COLO668 (cell line): ENCODE measurements at regions not wholly inside any gene's neighbourhood (a gene's known extent, or its start where the extent isn't known, plus 50 kb on each side); places are given as distances from the start of the nearest gene placed in this dataset.
"Not testable (repeated sequence)": the region's sequence is repeated elsewhere in the genome, so short reads cannot be mapped to it uniquely, and the experiment has no call there.

Source experiments
- DNase-seq: peaks from one replicate; lab custom pipeline; 2025; ENCODE audit not compliant: unreplicated experiment; lab: John Stamatoyannopoulos, UW

DNA sequence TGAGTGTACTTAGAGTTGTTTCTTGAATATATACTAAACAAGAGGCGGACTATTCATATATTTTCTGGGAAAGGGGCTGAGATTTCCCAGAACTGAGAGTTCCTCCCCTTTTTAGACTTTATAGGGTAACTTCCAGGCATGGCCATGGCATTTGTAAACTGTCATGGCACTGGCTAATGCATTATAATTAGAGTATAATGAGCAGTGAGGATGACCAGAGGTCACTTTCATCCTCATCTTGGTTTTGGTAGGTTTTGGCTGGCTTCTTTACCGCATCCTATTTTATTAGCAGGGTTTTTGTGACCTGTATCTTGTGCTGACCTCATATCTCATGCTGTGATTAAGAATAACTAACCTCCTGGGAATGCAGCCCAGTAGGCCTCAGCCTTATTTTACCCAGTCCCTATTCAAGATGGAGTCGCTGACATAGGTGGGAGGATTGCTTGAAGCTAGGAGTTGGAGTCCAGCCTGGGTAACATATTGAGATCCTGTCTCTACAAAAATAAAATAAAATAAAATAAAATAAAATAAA lies 91.4 kb downstream of the MOBP start:
- no peak for DNase-seq

DNA sequence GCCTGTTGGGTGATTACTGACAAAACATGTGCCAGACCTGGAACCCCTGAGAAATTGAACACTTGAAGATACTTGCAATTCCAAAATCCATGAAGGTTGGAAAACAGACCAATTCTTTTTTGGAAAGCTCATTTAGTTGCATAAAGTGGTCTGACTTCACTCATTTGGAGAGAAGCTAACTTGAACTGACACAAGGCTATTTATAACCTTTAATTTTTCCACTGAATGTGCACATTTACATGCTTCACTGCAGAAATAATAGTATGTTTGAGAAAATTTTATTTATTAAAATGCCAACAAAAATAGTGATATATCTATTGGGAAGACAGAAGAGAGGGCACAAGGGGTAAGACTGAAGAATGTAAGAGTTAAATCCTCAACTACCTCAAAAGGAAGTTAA lies 92.1 kb downstream of the MOBP start:
- no peak for DNase-seq

DNA sequence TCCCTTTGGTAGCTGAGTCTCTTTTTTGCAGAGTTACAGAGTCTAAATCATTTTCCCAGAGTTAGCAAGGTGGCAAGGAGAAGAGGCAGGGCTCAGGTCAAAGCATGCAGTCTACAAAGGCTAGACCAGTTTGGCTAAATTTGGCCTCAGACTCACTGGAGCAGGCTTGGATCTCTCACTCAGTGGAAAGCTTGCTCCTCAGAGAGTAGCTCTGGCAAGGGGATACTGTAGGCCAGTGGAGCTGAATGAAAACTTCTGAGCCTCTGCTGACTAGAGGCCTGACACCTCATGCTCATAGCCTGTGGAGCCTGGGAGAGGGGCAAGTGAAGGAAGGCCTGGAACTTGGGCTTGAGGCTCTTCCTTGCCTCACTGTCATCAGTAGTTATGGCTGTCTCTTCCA lies 101.0 kb downstream of the MOBP start:
- DNase-seq, result no peak

DNA sequence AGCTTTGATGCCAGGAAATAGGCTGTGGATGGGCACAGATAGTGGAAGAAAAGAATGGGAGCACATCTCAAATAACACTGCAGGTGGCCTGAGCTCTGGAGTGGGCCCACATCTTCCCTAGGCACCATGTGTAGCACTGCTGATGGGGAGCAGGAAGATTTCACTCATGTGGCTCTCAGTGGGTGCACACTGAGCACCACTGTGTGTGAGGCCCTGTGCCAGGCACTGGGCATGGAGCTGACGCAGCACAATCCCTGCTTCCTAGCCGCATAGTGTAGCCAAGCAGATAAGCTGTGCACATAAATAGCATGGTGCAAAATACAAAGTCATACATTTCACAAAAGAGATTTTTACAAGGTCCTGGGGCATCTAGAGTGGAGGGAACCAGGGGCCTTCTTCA lies 101.6 kb downstream of the MOBP start:
- no peak for DNase-seq

DNA sequence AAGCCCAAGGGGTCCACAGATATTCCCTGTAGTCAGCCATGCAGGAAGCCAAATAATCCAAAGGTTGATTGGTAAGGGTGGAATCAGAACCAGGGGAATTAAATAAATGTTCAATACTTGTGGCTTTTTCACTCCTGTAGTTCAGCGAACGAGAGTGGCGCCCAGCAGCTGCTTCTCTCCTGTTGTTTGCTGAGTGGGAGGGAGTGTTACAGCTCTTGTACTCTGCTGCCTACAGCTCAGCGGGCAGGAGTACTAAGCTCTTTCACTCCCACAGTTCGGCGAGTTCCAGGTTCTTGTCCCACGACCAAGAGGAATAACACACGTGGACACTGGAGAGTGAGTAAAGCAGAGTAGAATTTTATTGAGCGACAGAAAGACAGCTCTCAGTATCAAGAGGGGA lies 105.9 kb downstream of the MOBP start:
- no peak for DNase-seq

DNA sequence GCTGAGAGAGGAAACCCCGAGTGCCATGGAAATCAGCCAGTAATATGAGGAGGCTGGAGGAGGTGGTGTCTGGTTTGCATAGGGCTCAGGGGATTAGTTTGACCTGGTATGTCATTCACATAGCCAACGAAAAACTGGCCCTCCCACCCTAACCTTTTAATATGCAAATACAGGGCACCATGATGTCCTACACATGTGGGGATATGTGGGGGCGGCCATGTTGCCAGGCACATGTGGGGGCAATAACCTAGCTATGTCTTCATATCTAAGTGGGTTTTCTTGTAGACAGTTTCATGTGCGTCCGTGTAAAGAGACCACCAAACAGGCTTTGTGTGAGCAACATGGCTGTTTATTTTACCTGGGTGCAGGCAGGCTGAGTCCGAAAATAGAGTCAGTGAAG lies 110.1 kb downstream of the MOBP start:
- no peak for DNase-seq

DNA sequence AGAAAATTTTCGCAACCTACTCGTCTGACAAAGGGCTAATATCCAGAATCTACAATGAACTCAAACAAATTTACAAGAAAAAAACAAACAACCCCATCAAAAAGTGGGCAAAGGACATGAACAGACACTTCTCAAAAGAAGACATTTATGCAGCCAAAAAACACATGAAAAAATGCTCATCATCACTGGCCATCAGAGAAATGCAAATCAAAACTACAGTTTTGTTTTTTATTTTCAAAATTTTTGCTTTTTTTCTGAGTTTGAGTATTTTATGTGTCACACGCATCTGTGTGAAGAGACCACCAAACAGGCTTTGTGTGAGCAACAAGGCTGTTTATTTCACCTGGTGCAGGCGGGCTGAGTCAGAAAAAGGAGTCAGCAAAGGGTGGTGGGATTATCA lies 118.7 kb downstream of the MOBP start:
- DNase-seq, result not testable (repeated sequence)

DNA sequence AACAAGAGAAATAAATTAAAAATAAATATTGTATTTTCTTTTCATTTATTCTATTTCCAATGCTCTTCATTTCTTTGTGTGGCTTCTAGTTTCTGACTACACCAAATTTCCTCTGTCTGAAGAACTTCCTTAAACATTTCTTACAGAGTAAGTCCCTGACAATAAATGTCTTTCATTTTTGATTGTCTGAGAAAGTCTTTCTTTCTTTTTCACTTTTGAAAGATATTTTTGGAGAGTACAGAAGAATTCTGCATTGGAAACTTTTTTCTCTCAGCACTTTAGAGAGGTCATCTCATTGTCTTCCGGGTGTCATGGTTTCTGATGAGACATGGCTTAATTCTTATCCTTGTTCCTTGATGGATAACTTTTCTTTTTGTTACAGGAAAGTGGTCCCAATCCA lies 119.6 kb downstream of the MOBP start:
- DNase-seq, result no peak

DNA sequence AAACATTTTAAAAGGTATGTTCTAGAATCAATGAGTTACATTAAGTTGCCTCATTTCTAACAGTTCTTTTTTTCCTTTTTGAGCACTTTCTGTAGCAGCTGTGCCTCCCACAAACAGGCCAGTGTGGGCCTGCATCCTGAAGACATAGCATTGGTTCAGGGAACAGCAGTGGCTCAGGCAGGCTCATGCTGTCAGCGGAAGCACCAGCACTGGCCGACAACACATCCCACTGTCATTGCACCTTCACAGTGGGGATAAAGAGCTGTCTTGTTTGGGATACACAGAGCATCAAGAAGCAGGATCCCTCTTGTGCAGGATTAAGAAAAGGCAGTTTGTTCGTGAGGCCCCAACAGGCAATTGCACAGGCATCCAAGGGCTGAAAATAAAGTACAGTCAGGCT lies 123.3 kb downstream of the MOBP start:
- DNase-seq, result no peak

DNA sequence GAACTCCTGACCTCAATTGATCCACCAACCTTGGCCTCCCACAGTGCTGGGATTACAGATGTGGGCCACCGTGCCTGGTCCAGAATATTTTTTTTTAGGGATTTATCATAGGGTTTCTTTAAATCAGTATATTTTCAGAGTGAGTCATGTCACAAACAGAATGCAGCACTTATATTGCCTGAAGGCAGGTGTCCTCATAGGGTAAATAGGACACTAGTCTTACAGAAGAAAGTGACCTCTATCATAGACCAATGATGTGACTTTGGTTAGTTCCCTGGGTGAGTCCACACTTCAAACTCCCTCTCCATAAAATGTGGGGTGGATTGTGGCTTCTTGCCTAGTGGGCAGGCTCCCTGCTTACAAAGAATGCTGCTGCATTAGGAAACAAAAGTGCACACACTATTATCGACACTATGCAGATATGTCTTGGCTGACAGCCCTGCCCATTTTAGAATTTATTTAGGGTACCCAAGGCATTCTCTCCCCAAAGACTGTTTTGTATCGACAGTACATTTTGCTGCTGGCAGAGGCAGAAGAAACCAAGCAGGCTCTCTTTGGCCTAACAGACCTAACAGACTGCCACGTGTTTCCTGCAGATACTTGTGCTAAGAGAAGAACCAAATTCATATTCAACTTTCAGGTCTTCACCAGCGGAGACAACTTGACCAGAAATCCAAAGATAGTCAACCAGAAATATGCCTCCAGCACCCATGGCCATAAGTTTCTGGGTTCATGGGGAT lies 125.0 kb downstream of the MOBP start:
- no peak for DNase-seq

DNA sequence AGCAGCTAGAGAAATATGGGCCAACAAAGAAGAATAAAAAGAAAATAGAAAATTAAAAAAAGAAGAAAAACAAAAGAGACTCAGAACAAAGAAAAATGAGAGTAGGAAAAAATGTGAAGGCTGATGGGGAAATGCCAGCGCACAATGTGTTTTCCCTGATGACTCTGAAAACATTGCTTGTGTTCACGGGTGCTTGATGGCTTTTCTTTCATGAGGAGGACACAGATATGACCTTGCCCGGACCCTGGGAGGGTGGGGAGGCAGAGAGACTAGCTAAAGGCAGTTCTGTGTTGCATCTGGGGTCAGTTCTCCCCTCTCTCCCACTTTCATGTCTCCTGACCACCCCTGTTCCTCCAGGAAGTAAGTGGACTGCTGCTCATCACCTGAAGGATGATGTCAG lies 125.9 kb downstream of the MOBP start:
- no peak for DNase-seq

DNA sequence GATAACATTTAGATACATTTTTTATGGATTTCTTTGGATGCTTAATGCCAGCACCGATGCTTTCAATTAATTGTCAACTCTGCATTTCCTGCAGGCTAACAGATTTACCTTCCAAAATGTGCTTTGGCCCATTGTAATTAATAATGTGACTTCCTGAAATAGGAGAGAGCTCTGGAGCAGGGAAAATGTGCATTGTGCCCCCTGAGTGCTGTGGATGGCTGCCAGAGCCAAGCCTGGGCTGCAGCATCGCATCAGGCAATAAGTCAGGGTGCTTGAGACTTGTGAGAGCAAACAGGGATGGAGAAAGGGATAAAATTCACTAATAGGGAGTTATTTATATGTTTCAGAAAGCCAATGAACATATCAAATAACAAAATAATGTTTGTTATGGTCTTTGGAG lies 133.8 kb downstream of the MOBP start:
- DNase-seq, result no peak

DNA sequence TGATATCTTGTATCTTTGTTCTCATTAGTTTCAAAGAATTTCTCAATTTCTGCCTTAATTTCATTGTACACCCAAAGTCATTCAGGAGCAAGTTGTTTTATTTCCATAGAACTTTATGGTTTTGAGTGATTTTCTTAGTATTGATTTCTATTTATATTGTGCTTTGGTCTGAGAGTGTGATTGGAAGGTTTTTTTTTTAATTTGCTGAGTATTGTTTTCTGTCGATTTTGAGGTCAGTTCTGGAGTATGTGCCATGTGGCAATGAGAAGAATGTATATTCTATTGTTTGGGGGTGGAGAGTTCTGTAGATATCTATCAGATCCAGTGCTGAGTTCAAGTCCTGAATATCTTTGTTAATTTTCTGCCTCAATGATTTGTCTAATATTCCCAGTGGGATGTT lies 138.4 kb downstream of the MOBP start:
- no peak for DNase-seq

DNA sequence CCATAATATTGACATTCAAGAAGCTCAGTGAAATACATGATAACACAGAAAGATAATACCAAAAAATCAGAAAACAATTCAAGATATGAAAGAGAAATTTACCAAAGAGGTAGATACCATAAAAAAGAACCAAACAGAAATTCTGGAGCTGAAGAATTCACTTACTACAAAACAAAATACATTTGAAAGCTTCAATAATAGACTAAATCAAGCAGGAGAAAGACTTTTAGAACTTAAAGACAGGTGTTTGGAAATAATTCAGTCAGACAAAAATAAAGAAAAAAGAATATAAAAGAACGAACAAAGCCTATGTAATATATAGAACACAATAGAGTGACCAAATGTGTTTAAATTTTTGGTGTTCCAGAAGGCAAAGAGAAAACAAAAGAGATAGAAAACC lies 158.7 kb downstream of the MOBP start:
- DNase-seq, result no peak

DNA sequence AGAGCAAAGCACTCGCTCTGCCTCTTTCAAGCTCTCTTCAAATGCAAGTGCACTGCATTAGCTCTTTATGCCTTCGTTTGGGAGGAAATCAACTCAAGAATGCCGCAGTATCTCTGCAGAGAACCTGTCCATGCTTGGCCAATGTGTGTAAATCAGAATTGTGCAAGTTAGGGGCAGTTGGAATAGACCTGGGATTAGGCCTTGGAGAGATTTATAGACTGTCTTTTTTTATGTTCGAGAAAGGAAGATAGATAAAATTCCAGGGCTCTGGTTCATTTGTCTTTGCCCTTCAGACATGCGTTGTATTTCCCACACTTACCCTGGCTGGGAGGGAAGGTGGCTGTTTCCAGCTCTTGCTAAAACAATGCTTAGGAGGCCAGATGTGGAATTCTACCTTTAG lies 163.7 kb downstream of the MOBP start:
- no peak for DNase-seq

DNA sequence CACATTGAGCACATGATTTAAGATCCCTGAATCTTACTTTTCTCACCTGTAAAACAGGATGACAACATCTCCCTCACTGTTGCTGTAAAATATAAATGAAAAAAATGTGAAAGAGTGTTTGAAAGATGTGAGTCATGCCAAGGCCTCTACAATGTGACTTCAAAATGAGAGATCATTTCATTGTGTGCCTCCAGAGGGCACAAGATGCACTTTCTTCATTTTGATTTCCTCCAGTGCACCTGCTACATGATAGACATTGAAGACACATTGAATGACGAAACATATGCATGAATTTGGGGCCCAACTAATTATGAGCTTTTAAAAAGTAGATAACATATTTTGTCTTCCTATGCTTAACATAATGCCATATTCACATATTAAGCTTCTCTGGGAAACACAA lies 170.3 kb downstream of the MOBP start:
- no peak for DNase-seq

DNA sequence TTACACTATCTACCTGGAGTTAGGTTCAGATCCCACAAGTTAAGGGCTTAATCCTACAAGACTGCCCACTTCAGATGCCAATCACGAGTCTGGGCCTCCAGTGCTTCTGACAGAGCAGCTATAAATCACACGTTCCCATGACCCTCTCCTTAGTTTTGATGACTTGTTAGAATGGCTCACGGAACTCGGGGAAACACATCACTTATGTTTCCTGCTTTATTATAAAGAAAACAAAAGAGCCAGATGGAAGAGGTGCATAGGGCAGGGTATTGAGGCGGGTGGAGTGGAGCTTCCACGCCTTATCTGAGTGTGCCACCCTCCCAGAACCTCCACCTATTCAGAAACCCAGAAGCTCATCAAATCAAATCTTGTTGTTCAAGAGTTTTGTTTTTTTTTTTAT lies 170.8 kb downstream of the MOBP start:
- DNase-seq, result no peak

DNA sequence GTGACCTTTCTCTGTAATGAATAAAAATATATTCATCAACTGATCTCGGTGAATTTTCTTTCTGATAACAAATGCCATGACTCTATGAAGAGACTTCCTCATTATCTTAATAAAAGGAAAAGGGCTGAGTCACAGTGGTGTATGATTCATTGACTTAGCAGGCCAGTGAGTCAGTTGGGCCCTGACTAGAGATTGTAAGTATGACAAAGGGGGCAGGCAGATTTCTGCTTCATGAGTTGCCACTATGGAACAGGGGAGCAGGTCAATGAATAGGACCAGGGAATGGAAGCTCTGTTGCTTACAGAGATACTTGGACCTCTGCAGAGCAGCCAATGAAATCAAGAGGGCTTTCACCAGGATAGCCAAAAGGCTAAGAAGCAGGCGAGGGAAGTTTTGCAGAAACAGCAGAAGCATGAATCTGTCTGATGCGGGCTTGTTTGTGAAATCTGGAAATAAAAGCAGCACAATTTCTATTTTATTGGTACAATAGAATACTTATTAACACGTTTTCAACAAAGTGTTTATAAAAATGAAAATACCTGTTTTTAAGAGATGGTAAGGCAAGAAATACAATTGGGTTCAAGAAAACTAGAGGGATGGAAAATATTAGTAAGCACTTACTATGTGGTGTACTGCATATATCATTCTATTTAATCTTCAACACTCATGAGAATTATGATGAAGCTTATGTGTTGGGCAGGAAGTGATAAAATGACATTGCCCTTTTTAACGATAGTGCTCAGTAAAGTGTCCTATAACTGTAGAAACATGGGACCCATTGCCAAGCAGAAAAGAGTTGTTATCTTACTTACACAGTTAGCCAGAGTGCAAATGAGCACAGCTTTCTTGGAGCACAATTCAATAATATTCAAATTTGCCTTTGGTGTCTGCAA lies 169.8 kb upstream of the MYRIP start:
- peak; percentile 2 for DNase-seq

DNA sequence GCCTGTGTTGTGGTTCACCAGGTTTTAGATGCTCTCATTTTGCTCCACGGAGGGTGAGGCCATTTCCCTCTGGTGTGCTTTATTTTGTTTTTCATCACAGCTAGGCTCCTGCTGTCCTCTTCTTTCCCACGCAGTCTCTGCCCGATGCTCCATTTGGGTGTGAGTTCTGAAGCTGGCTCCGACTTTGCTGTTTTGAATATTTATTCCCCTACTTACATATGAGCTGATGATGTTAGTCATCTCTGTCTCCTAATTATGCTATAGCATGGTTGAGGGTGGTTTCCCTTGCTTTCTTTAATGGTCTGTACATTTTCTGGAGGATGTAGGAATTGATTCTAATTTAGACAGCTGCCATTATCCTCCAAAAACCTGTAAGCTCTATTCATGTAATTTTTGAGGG lies 168.1 kb upstream of the MYRIP start:
- DNase-seq, result no peak

DNA sequence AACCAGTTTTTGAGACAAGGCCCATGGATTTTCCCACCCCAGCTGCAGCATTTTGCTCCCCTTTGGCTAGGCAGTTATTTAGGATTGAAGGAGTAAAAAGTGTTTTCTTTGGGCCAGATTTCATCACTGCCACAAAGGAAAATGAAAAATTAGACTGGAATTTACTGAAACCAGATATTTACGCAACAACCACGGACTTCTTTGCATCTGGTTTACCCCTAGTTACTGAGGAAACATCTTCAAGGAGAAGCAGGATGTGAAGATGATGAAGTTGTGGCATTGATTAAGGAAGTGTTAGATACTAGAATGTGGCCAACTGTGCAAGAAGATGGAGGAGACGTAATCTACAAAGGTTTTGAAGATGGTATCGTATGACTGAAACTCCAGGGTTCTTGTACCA lies 165.2 kb upstream of the MYRIP start:
- no peak for DNase-seq

DNA sequence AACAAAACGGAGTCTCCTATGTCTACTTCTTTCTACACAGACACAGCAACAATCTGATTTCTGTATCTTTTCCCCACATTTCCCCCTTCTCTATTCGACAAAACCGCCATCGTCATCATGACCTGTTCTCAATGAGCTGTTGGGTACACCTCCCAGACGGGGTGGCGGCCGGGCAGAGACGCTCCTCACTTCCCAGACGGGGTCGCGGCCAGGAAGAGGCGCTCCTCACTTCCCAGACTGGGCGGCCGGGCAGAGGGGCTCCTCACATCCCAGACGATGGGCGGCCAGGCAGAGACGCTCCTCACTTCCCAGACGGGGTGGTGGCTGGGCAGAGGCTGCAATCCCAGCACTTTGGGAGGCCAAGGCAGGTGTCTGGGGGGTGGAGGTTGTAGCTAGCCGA lies 158.2 kb upstream of the MYRIP start:
- DNase-seq, result not testable (repeated sequence)

DNA sequence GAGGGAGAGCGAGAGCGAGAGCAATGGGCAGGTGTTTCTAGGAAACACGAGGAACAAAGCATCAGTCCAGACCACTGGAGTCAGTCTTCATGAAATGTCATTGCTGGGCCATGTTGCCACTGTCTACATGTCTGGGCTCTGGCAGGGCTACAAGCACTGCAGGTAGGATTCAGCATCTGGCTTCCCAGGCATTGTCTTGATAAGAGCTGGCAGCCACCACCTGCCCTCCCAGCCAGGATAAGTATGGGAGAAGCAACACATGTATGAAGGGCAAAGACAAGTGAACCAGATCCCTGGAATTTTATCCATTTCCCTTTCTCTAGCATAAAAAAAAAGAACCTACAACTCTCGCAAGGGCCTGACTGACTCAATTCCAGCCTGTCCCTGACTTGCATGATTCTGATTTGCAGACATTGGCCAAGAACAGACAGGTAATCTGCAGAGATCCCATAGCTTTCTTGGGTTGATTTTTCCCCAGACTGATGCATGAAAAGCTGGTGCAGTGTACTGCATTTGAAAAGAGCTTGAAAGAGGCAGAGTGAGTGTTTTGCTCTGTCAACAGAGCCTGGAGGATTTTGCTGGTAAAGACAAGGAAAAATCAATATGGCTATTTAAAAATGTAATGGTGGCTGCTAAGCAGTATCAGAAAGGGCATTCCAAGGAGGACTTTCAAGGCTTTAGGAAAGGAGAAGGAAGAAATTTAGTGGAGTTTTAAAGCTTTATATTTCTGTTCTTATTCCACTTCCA lies 157.2 kb upstream of the MYRIP start:
- peak; percentile 1 for DNase-seq
